ENCODE measurements at regions not wholly inside any gene's neighbourhood (a gene's known extent, or its start where the extent isn't known, plus 50 kb on each side); places are given as distances from the start of the nearest gene placed in this dataset.
"Not testable (repeated sequence)": the region's sequence is repeated elsewhere in the genome, so short reads cannot be mapped to it uniquely, and the experiment has no call there.

DNA sequence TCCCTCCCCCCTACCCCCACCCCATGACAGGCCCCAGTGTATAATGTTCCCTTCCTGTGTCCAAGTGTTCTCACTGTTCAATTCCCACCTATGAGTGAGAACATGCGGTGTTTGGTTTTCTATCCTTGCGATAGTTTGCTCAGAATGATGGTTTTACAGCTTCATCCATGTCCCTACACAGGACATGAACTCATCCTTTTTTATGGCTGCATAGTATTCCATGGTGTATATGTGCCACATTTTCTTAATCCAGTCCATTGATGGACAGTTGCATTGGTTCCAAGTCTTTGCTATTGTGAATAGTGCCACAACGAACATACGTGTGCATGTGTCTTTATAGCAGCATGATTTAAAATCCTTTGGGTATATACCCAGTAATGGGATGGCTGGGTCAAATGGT is 165.6 kb upstream of the TMEM45B start:
- 2% methylated on average over 4 of the region's 4 CpGs for WGBS (ENCODE audit: insufficient coverage, low coverage, missing lambda C conversion rate)
- H3K27me3 ChIP-seq (ENCODE audit: control insufficient read depth in 2 of 2, insufficient read depth in 2 of 2, low read length in 2 of 2); BruUV-seq (replicated peaks); H3K9ac ChIP-seq (ENCODE audit: insufficient read depth in 1 of 2, low read depth in 2 of 2, low read length in 2 of 2); H2AFZ ChIP-seq (ENCODE audit: low read depth, low read length); H3K36me3 ChIP-seq (ENCODE audit: control insufficient read depth, insufficient read depth, low read length); CTCF ChIA-PET (ENCODE audit: low intra/inter-chr PET ratio); H3K4me1 ChIP-seq (replicated peaks in 1 of 2; ENCODE audit: control insufficient read depth in 2 of 2, insufficient read depth in 2 of 2, low read length in 2 of 2); H3K27ac ChIP-seq (ENCODE audit: extremely low read depth, low read depth, low read length); H3K4me3 ChIP-seq; POLR2A ChIA-PET; intact Hi-C loops (cut with micrococcal nuclease); FAIRE-seq; ATAC-seq; in situ Hi-C loops (cut with MboI); H3K9me3 ChIP-seq (replicated peaks; ENCODE audit: control insufficient read depth, insufficient read depth, low read depth, low read length); H3K79me2 ChIP-seq (ENCODE audit: control insufficient read depth, insufficient read depth, low read length); H4K20me1 ChIP-seq (replicated peaks; ENCODE audit: control insufficient read depth, insufficient read depth, low read length); H3K9me1 ChIP-seq (ENCODE audit: control insufficient read depth, insufficient read depth, low read length); DNase-seq (ENCODE audit: extremely low read depth in 1 of 4, low spot score in 3 of 4); H3K4me2 ChIP-seq (ENCODE audit: insufficient read depth, low read length): not testable (repeated sequence)
- TF ChIP-seq ZNF146 (CRISPR knock-in tag; IDR thresholded peaks at IDR 0.05; ENCODE audit: unreplicated experiment), result peak; percentile 51
- TF ChIP-seq BCOR (IDR thresholded peaks at IDR 0.05), result 0 out of 2 replicates have a peak, but pooled peaks have one; percentile 15

DNA sequence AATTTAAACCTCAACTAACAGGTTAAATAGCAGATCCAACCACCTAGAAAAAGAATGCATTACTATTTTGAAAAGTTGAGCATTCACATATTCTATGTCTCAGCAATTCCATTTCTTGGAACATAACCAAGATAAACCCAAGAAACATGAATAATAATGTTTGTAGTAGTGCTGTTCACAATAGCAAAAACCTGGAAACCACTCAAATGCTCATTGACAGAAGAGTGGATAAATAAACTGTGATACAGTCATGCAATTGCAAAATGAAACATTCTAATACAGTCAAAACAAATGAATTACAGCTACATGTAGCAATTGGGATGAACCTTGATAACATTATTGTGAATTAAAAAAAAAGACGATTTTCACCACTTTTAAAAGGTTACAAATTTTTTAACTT is 162.8 kb upstream of the TMEM45B start:
- Histone ChIP-seq H3K36me3 (ENCODE audit: control insufficient read depth, insufficient read depth, low read length) (no peaks in the 10 kb centered on the region), H3K4me2 (ENCODE audit: insufficient read depth, low read length) (no peak overlapping the region), H3K9me3 (replicated peaks; ENCODE audit: control insufficient read depth, insufficient read depth, low read depth, low read length) (no peaks in the 10 kb centered on the region), H3K79me2 (ENCODE audit: control insufficient read depth, insufficient read depth, low read length) (no peaks in the 10 kb centered on the region), H4K20me1 (replicated peaks; ENCODE audit: control insufficient read depth, insufficient read depth, low read length) (no peaks in the 10 kb centered on the region), H2AFZ (ENCODE audit: low read depth, low read length) (no peak overlapping the region), H3K27ac (ENCODE audit: extremely low read depth, low read depth, low read length) (no peak overlapping the region), H3K4me1 (replicated peaks in 1 of 2; ENCODE audit: control insufficient read depth in 2 of 2, insufficient read depth in 2 of 2, low read length in 2 of 2) (no peaks in the 10 kb centered on the region), H3K9me1 (ENCODE audit: control insufficient read depth, insufficient read depth, low read length) (no peaks in the 10 kb centered on the region), H3K27me3 (ENCODE audit: control insufficient read depth in 2 of 2, insufficient read depth in 2 of 2, low read length in 2 of 2) (no peaks in the 10 kb centered on the region), H3K9ac (ENCODE audit: insufficient read depth in 1 of 2, low read depth in 2 of 2, low read length in 2 of 2) (no peak overlapping the region), H3K4me3 (no peak overlapping the region)
- ChIA-PET POLR2A (interaction anchor here (1.2 kb wide), 1 partner anchor 34 kb away, joined by 3 read pairs; no protein-coding TSS in a partner anchor), CTCF (ENCODE audit: low intra/inter-chr PET ratio) (no interaction called here)
- BruUV-seq (replicated peaks), result no TSS peak
- WGBS (ENCODE audit: insufficient coverage, low coverage, missing lambda C conversion rate), result 0% methylated on average over 1 of the region's 1 CpG
- ATAC-seq (no peak), DNase-seq (ENCODE audit: extremely low read depth in 1 of 4, low spot score in 3 of 4) (no peak), FAIRE-seq (no peak)
- in situ Hi-C loops (cut with MboI) (no loop called here), intact Hi-C loops (cut with micrococcal nuclease) (no loop called here)
- TF ChIP-seq TOE1 (IDR thresholded peaks at IDR 0.05; ENCODE audit: borderline replicate concordance) (no peak), TOE1 (CRISPR knock-in tag; IDR thresholded peaks at IDR 0.05; ENCODE audit: borderline replicate concordance, low read depth) (no peak), HDAC6 (IDR thresholded peaks at IDR 0.05; ENCODE audit: low read depth, low read length) (no peak), ZNF212 (CRISPR knock-in tag; IDR thresholded peaks at IDR 0.05) (no peak), HNRNPL (IDR thresholded peaks at IDR 0.05; ENCODE audit: low read depth, low read length) (no peak), BRCA1 (IDR thresholded peaks at IDR 0.05) (no peak), BRCA1 (CRISPR knock-in tag; IDR thresholded peaks at IDR 0.05) (no peak), KAT7 (CRISPR knock-in tag; IDR thresholded peaks at IDR 0.05; ENCODE audit: borderline replicate concordance) (no peak), HIVEP1 (CRISPR knock-in tag; IDR thresholded peaks at IDR 0.05) (no peak), ZBTB11 (CRISPR knock-in tag; IDR thresholded peaks at IDR 0.05) (no peak)
- TF ChIP-seq, protein P1, sequence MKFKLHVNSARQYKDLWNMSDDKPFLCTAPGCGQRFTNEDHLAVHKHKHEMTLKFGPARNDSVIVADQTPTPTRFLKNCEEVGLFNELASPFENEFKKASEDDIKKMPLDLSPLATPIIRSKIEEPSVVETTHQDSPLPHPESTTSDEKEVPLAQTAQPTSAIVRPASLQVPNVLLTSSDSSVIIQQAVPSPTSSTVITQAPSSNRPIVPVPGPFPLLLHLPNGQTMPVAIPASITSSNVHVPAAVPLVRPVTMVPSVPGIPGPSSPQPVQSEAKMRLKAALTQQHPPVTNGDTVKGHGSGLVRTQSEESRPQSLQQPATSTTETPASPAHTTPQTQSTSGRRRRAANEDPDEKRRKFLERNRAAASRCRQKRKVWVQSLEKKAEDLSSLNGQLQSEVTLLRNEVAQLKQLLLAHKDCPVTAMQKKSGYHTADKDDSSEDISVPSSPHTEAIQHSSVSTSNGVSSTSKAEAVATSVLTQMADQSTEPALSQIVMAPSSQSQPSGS (CRISPR knock-in tag; IDR thresholded peaks at IDR 0.05), result no peak

All from K562 (cell line).